ENCODE measurements at regions not wholly inside any gene's neighbourhood (a gene's known extent, or its start where the extent isn't known, plus 50 kb on each side); places are given as distances from the start of the nearest gene placed in this dataset.

DNA sequence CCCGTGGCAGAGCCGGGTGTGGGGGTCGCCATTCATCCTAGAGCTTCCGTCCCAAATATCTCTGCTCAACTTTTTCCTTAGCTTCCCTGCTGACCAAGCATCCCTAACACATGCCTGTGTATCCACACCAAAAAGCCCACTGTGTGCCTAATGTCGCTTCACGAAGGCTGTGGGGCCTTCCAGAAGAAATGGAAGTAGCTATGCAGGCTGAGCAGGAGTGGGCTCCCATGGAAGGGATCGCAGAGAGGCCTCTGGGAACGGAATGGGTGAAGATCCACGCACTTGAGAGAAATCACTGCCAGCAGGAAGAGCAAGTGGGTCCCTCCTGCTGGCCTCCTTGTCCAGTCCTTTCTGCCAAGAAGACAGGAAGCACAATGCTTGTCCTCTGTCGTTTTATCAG is 136.0 kb downstream of the SOX1 start:
- TF ChIP-seq, protein P1, sequence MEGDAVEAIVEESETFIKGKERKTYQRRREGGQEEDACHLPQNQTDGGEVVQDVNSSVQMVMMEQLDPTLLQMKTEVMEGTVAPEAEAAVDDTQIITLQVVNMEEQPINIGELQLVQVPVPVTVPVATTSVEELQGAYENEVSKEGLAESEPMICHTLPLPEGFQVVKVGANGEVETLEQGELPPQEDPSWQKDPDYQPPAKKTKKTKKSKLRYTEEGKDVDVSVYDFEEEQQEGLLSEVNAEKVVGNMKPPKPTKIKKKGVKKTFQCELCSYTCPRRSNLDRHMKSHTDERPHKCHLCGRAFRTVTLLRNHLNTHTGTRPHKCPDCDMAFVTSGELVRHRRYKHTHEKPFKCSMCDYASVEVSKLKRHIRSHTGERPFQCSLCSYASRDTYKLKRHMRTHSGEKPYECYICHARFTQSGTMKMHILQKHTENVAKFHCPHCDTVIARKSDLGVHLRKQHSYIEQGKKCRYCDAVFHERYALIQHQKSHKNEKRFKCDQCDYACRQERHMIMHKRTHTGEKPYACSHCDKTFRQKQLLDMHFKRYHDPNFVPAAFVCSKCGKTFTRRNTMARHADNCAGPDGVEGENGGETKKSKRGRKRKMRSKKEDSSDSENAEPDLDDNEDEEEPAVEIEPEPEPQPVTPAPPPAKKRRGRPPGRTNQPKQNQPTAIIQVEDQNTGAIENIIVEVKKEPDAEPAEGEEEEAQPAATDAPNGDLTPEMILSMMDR (IDR thresholded peaks at IDR 0.05): no peak
- TF ChIP-seq POLR2A (IDR thresholded peaks at IDR 0.05): no peak
- no peak for TF ChIP-seq EP300 (IDR thresholded peaks at IDR 0.05)
